MCF 10A (cell line): ENCODE measurements at regions not wholly inside any gene's neighbourhood (a gene's known extent, or its start where the extent isn't known, plus 50 kb on each side); places are given as distances from the start of the nearest gene placed in this dataset.

ENCODE experiments used
- BruUV-seq: library from RNA; stranded (reverse); fragments of 400-500 nt; replicated peaks from 2 replicates; lab custom pipeline; 2021; lab: Mats Ljungman, UMichigan
- CTCF ChIA-PET: fragments of 300-600 bp; sonication (Branson Sonifier 250); formaldehyde crosslinking; extraction: SDS; loops from one replicate; lab custom pipeline; 2021; ENCODE audit warnings: antibody characterized with exemption, inconsistent platforms; lab: Yijun Ruan, JAX
- POLR2A ChIA-PET: fragments of 300-600, 350-650 bp; sonication (Branson Sonifier 250); formaldehyde crosslinking; extraction: SDS; loops from one replicate; lab custom pipeline; 2020; ENCODE audit warnings: antibody characterized with exemption, inconsistent platforms; lab: Yijun Ruan, JAX
- DNase-seq: peaks from one replicate; pipeline ENCODE4 v3.0.0-alpha.2; 2018; ENCODE audit not compliant: unreplicated experiment
- H3K27ac Mint-ChIP-seq: one replicate; pipeline ENCODE4 v1.8.0; 2022; ENCODE audit warnings: mild to moderate bottlenecking, low read depth, mixed read lengths; ENCODE audit not compliant: unreplicated experiment
- H3K27me3 Mint-ChIP-seq: one replicate; pipeline ENCODE4 v1.8.0; 2022; ENCODE audit warnings: mixed read lengths; ENCODE audit not compliant: insufficient read depth, unreplicated experiment
- H3K36me3 Mint-ChIP-seq: one replicate; pipeline ENCODE4 v1.8.0; 2022; ENCODE audit warnings: mild to moderate bottlenecking, moderate library complexity, mixed read lengths; ENCODE audit not compliant: insufficient read depth, unreplicated experiment
- H3K4me1 Mint-ChIP-seq: one replicate; pipeline ENCODE4 v1.8.0; 2022; ENCODE audit warnings: mixed read lengths; ENCODE audit not compliant: insufficient read depth, unreplicated experiment
- H3K4me3 Mint-ChIP-seq: one replicate; pipeline ENCODE4 v1.8.0; 2022; ENCODE audit warnings: mild to moderate bottlenecking, moderate library complexity, mixed read lengths; ENCODE audit not compliant: unreplicated experiment
- H3K9me3 Mint-ChIP-seq: one replicate; pipeline ENCODE4 v1.8.0; 2022; ENCODE audit warnings: mixed read lengths; ENCODE audit not compliant: unreplicated experiment
- CTCF ChIP-seq: fragments of 200-600 bp; IDR thresholded peaks from one replicate; pipeline ENCODE4 v1.8.0; 2022; ENCODE audit warnings: antibody characterized with exemption, mild to moderate bottlenecking; ENCODE audit not compliant: unreplicated experiment
- intact Hi-C: fragments of 100-400 bp; cut with micrococcal nuclease; formaldehyde crosslinking; loops from 2 replicates; pipeline ENCODE4 v1.14.1; 2022

DNA sequence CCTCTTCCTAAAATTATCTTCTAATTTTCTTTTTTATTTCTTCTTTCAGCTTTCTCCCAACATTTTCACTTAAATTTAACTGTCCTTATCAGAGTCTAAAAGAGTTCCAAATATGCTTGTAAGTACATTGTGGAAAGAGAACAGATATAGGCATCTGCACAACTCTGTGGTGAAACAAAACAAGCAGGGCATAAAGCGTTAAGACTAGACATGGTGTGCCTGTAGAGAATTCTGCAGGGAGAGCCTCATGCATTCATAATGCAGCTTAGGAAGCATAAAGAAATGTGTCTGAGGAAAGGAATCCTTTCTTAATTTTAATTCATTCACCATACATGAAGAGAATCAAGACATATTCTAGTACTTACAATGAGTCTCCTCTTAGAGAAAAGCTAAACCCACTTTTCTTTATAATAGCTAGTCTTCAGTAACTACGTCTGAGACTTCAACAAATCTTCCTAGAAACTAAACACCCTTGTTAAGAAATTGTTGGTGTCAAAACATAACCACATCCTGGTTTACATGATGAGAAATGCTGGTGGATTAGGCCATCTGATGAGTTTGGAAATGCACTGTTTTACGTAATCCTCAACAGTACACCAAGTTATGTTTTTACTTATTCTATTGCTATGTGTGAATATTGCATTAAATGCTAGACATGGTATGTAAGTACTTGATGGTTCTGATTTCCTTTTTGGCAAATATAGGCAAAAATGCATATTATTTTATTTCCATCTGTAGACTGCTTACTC is 307.8 kb upstream of the GIMD1 start:
- no peak for TF ChIP-seq CTCF

GRCh38 chr4:106671716-106672115 is 303.1 kb upstream of the GIMD1 start:
- Mint-ChIP-seq H3K36me3 (no peaks in the 10 kb centered on the region), H3K9me3 (peaks cover 7% of the 10 kb centered on the region), H3K27me3 (no peaks in the 10 kb centered on the region), H3K4me3 (no peak overlapping the region), H3K27ac (no peak overlapping the region), H3K4me1 (no peaks in the 10 kb centered on the region)
- ChIA-PET POLR2A (no interaction called here), CTCF (no interaction called here)
- no TSS peak for BruUV-seq
- intact Hi-C loops: no loop called here
- peak; percentile 19 for DNase-seq
- TF ChIP-seq CTCF: no peak

More for the DNA sequence above, 307.8 kb upstream of the GIMD1 start:
- POLR2A ChIA-PET: interaction anchor here (0.7 kb wide), 1 partner anchor 176 kb away, joined by 3 read pairs; no protein-coding TSS in a partner anchor
- Mint-ChIP-seq H3K27me3 (no peaks in the 10 kb centered on the region), H3K9me3 (peaks cover 7% of the 10 kb centered on the region), H3K36me3 (no peaks in the 10 kb centered on the region), H3K4me1 (no peaks in the 10 kb centered on the region), H3K4me3 (no peak overlapping the region), H3K27ac (no peak overlapping the region)
- CTCF ChIA-PET: no interaction called here
- intact Hi-C loops: no loop called here
- DNase-seq: peak; percentile 81
- BruUV-seq: no TSS peak

DNA sequence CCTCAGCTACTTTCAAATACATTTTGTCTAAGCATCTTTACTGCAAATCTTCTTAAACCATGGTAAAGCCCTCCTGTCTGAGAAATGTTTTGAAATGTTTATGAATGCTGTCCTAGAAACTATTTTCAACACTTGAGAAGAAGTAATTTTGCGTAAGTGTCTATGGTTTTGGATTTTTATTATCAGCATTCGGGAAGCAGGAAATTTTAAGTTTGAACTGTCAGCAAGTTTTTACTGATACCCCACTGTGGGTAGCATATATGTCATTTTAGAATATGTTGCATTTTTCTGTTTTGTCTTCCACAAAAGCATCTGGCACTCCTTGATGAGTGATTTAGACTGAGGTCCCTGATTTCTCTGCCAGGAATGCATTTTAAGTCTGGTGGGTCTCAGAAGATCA is 302.4 kb upstream of the GIMD1 start:
- no peak for DNase-seq
- CTCF ChIA-PET: no interaction called here
- intact Hi-C loops: no loop called here
- POLR2A ChIA-PET: no interaction called here
- no peak for TF ChIP-seq CTCF
- H3K27ac Mint-ChIP-seq: no peak overlapping the region
- H3K4me3 Mint-ChIP-seq: no peak overlapping the region
- no peaks in the 10 kb centered on the region for H3K4me1 Mint-ChIP-seq
- H3K27me3 Mint-ChIP-seq: no peaks in the 10 kb centered on the region
- BruUV-seq: no TSS peak
- peaks cover 7% of the 10 kb centered on the region for H3K9me3 Mint-ChIP-seq
- no peaks in the 10 kb centered on the region for H3K36me3 Mint-ChIP-seq

DNA sequence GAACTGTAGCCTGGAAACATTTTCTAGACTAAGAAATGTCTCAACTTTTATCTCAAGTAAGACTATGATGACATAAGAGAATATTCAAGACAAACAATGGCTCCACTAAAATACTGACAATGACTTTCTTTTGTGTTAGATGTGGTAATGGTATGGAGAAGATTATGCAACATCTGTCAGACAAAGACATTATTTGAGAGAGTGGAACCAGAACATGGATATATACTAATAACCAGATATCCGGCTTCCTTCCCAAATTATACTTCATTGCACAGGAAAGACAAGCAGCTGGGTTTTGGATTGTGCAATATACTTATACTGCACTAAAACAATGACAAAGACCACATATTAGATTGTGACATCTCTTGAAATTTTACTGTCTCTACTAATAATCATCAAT is 290.8 kb upstream of the GIMD1 start:
- CTCF ChIA-PET: no interaction called here
- Mint-ChIP-seq H3K4me3 (no peak overlapping the region), H3K36me3 (no peaks in the 10 kb centered on the region), H3K4me1 (no peaks in the 10 kb centered on the region), H3K9me3 (no peaks in the 10 kb centered on the region), H3K27me3 (no peaks in the 10 kb centered on the region), H3K27ac (no peak overlapping the region)
- TF ChIP-seq CTCF: no peak
- POLR2A ChIA-PET: no interaction called here
- intact Hi-C loops: no loop called here
- BruUV-seq: no TSS peak
- DNase-seq: peak; percentile 11
